ENCODE measurements at regions not wholly inside any gene's neighbourhood (a gene's known extent, or its start where the extent isn't known, plus 50 kb on each side); places are given as distances from the start of the nearest gene placed in this dataset.

DNA sequence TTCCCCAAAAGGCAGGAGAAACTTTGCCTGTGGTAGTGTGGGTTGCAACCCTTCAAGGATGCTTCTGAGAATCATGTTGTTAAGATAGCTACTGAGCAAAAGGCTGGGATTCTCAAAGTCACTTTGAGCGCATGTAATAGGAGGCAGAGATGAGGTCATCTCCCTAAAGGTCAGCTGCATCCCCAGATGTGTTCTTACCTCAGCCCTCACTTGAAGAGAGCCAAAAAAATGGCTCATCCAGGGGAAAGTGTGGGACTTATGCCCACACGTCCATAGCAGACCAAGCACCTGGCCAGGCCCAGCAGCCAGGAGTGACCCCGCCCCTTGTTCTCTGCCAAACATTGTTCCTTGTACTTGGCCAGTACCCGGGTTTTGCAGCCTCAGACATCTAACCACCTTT lies 187.0 kb upstream of the BMP2 start:
- no peak for TF ChIP-seq POU2F2 (IDR thresholded peaks at IDR 0.05; ENCODE audit: low read depth, low read length)
- no peak for TF ChIP-seq TAF1 (IDR thresholded peaks at IDR 0.05; ENCODE audit: low read depth, low read length)
- TF ChIP-seq POLR2A (IDR thresholded peaks at IDR 0.05; ENCODE audit: low read depth, low read length) = no peak
- no peak for TF ChIP-seq POLR2AphosphoS5 (IDR thresholded peaks at IDR 0.05; ENCODE audit: low read depth, low read length)
- TF ChIP-seq SPI1 (IDR thresholded peaks at IDR 0.05; ENCODE audit: low read depth, low read length) = no peak
- TF ChIP-seq PAX5 (IDR thresholded peaks at IDR 0.05; ENCODE audit: insufficient read depth, low read length, severe bottlenecking) = no peak
- FAIRE-seq (no peak), DNase-seq (ENCODE audit: insufficient read length, low spot score) (no peak)

DNA sequence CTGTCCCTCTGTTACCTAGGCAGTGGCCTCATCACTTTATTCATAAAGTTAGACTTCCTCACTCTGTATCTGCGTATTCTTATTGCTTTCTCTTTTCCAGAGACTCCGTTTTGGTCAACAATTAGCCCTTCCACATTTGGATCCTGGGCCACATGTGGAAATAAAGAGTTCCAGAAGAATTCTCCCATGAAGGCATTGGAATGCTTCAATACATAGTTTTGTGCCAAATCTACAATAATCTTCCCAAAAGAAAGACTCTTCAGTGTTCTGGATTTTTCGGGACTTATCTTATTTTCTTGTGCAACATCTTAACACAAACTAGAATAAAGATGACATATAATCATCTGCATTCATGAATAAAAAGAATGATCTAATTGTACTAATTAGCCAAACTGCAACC lies 187.7 kb upstream of the BMP2 start:
- FAIRE-seq (no peak), DNase-seq (ENCODE audit: insufficient read length, low spot score) (no peak)
- TF ChIP-seq POLR2A (IDR thresholded peaks at IDR 0.05; ENCODE audit: low read depth, low read length) (no peak), POU2F2 (IDR thresholded peaks at IDR 0.05; ENCODE audit: low read depth, low read length) (no peak)

DNA sequence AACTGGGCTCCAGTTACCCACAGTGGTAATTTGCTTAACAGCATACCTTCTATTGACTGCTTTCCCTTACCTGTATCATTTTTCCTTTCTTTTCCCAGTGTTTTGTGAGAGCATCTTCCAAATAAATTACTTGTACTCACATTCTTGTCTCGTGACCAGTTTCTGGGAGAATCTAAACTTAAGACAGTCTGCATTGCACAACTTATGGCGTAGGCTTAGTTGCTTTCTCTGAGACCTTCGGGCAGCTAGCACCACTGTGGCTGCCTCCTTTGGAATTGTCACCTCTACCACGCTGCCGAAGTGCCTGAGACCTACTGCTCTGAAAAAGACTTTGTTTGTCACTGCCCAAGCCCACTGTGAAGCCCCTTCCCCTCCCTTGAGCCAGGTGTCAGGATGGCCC lies 188.1 kb upstream of the BMP2 start:
- no peak for DNase-seq (ENCODE audit: insufficient read length, low spot score)
- TF ChIP-seq POU2F2 (IDR thresholded peaks at IDR 0.05; ENCODE audit: low read depth, low read length) (no peak), POLR2A (IDR thresholded peaks at IDR 0.05; ENCODE audit: low read depth, low read length) (no peak), PAX5 (IDR thresholded peaks at IDR 0.05; ENCODE audit: insufficient read depth, low read length, severe bottlenecking) (no peak), POLR2AphosphoS5 (IDR thresholded peaks at IDR 0.05; ENCODE audit: low read depth, low read length) (no peak), SPI1 (IDR thresholded peaks at IDR 0.05; ENCODE audit: low read depth, low read length) (no peak), TAF1 (IDR thresholded peaks at IDR 0.05; ENCODE audit: low read depth, low read length) (no peak)
- no peak for FAIRE-seq

DNA sequence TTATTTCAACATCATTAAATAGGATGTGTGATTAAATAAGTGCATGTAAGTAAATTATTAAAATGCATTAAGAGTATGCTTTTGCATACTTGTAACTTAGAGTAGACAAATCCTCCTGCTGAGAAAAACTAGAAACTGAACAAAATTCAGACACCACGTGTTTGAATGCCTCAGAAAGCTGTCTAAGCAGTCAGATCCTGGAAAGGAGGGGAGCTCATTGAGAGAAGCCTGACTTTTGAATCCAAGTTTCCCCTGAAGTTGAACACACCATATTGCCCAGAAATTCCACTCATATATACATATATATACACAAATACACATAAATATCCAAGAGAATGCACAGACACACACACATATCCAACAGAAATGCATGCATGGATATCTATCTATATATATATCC lies 190.0 kb upstream of the BMP2 start:
- FAIRE-seq = no peak
- no peak for DNase-seq (ENCODE audit: insufficient read length, low spot score)
- no peak for TF ChIP-seq POLR2AphosphoS5 (IDR thresholded peaks at IDR 0.05; ENCODE audit: low read depth, low read length)
- no peak for TF ChIP-seq POU2F2 (IDR thresholded peaks at IDR 0.05; ENCODE audit: low read depth, low read length)
- no peak for TF ChIP-seq PAX5 (IDR thresholded peaks at IDR 0.05; ENCODE audit: insufficient read depth, low read length, severe bottlenecking)
- no peak for TF ChIP-seq TAF1 (IDR thresholded peaks at IDR 0.05; ENCODE audit: low read depth, low read length)
- no peak for TF ChIP-seq POLR2A (IDR thresholded peaks at IDR 0.05; ENCODE audit: low read depth, low read length)
- no peak for TF ChIP-seq SPI1 (IDR thresholded peaks at IDR 0.05; ENCODE audit: low read depth, low read length)

DNA sequence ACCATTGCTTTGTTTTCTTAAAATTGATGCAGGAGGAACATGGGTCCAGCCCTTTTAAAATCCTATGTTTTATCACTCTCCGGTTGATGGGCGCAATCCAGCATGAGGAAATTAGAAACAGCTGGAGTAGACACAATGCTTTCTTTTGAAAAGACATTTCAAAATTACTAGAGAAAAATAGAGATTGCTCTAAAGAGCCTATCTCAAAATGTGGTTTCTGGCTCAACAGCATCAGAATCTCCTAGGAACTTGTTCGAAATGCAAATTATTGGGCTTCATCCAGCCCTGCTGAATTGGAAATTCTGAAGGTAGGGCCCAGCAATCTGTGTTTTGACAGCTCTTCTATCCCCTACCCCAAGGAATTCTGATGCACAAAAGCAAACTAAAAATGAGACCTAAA lies 190.8 kb upstream of the BMP2 start:
- DNase-seq (ENCODE audit: insufficient read length, low spot score) (no peak), FAIRE-seq (no peak)
- TF ChIP-seq PAX5 (IDR thresholded peaks at IDR 0.05; ENCODE audit: insufficient read depth, low read length, severe bottlenecking) (no peak), POLR2A (IDR thresholded peaks at IDR 0.05; ENCODE audit: low read depth, low read length) (no peak), POLR2AphosphoS5 (IDR thresholded peaks at IDR 0.05; ENCODE audit: low read depth, low read length) (no peak), POU2F2 (IDR thresholded peaks at IDR 0.05; ENCODE audit: low read depth, low read length) (no peak), TAF1 (IDR thresholded peaks at IDR 0.05; ENCODE audit: low read depth, low read length) (no peak), SPI1 (IDR thresholded peaks at IDR 0.05; ENCODE audit: low read depth, low read length) (no peak)

- TF ChIP-seq SPI1 (IDR thresholded peaks at IDR 0.05; ENCODE audit: low read depth, low read length) (no peak), POU2F2 (IDR thresholded peaks at IDR 0.05; ENCODE audit: low read depth, low read length) (no peak), POLR2AphosphoS5 (IDR thresholded peaks at IDR 0.05; ENCODE audit: low read depth, low read length) (no peak), TAF1 (IDR thresholded peaks at IDR 0.05; ENCODE audit: low read depth, low read length) (no peak), PAX5 (IDR thresholded peaks at IDR 0.05; ENCODE audit: insufficient read depth, low read length, severe bottlenecking) (no peak)
- FAIRE-seq (no peak), DNase-seq (ENCODE audit: insufficient read length, low spot score) (no peak)
These were observed 191.5 kb upstream of the BMP2 start for GRCh38 chr20:6575912-6576401.

GRCh38 chr20:6566821-6567220 lies 200.7 kb upstream of the BMP2 start:
- TF ChIP-seq POLR2AphosphoS5 (IDR thresholded peaks at IDR 0.05; ENCODE audit: low read depth, low read length) = no peak
- TF ChIP-seq POU2F2 (IDR thresholded peaks at IDR 0.05; ENCODE audit: low read depth, low read length) = no peak
- no peak for TF ChIP-seq SPI1 (IDR thresholded peaks at IDR 0.05; ENCODE audit: low read depth, low read length)
- TF ChIP-seq TAF1 (IDR thresholded peaks at IDR 0.05; ENCODE audit: low read depth, low read length) = no peak
- TF ChIP-seq PAX5 (IDR thresholded peaks at IDR 0.05; ENCODE audit: insufficient read depth, low read length, severe bottlenecking) = no peak
- no peak for TF ChIP-seq POLR2A (IDR thresholded peaks at IDR 0.05; ENCODE audit: low read depth, low read length)
- DNase-seq (ENCODE audit: insufficient read length, low spot score) = no peak
- FAIRE-seq = no peak

- no peak for FAIRE-seq
These were observed 205.4 kb upstream of the BMP2 start for GRCh38 chr20:6562111-6562510.

DNA sequence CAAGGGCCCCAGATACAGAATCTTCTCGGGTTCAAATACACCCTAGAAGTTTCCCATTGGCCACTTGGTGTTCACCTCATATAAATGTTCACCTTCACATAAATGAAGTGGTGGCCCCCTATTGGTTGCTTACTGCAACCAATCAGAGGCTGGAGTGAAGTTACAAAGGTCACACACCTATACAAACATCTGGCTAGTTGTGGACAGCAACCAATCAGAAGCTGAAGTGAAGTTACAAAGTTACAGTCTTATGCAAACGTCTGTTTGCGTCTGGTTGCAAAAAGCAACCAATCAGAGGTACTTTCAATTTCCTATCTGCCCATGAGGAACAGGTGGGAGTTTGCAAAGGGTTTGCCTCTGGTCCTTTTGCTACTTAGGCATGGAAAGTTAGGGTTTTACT lies 206.5 kb upstream of the BMP2 start:
- TF ChIP-seq SPI1 (IDR thresholded peaks at IDR 0.05; ENCODE audit: low read depth, low read length) = no peak
- no peak for TF ChIP-seq POLR2AphosphoS5 (IDR thresholded peaks at IDR 0.05; ENCODE audit: low read depth, low read length)
- TF ChIP-seq PAX5 (IDR thresholded peaks at IDR 0.05; ENCODE audit: insufficient read depth, low read length, severe bottlenecking) = no peak
- FAIRE-seq (no peak), DNase-seq (ENCODE audit: insufficient read length, low spot score) (no peak)

More at GRCh38 chr20:6562111-6562510, 205.4 kb upstream of the BMP2 start:
- TF ChIP-seq POLR2A (IDR thresholded peaks at IDR 0.05; ENCODE audit: low read depth, low read length) (no peak), PAX5 (IDR thresholded peaks at IDR 0.05; ENCODE audit: insufficient read depth, low read length, severe bottlenecking) (no peak), SPI1 (IDR thresholded peaks at IDR 0.05; ENCODE audit: low read depth, low read length) (no peak), POLR2AphosphoS5 (IDR thresholded peaks at IDR 0.05; ENCODE audit: low read depth, low read length) (no peak), POU2F2 (IDR thresholded peaks at IDR 0.05; ENCODE audit: low read depth, low read length) (no peak), TAF1 (IDR thresholded peaks at IDR 0.05; ENCODE audit: low read depth, low read length) (no peak)
- DNase-seq (ENCODE audit: insufficient read length, low spot score) = no peak

DNA sequence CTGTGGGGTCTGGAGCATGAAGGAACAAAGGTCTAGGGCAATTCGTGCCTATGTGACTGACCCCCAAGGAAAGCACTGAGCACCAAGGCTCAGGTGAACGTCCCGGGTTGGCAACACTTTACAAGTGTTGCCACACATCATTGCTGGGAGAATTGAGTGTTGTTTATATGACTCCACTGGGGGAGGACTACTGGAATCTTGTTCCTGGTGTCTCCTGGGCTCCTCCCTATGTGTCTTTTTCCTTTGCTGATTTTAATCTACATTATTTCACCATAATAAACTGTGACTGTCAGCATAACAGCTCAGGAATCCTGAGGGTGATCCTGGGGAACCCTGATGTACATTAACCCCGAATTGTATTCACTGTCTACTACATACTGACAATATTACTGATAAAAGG lies 207.7 kb upstream of the BMP2 start:
- TF ChIP-seq PAX5 (IDR thresholded peaks at IDR 0.05; ENCODE audit: insufficient read depth, low read length, severe bottlenecking) = no peak
- TF ChIP-seq POLR2A (IDR thresholded peaks at IDR 0.05; ENCODE audit: low read depth, low read length) = no peak
- TF ChIP-seq POLR2AphosphoS5 (IDR thresholded peaks at IDR 0.05; ENCODE audit: low read depth, low read length) = no peak
- no peak for TF ChIP-seq POU2F2 (IDR thresholded peaks at IDR 0.05; ENCODE audit: low read depth, low read length)
- TF ChIP-seq TAF1 (IDR thresholded peaks at IDR 0.05; ENCODE audit: low read depth, low read length) = no peak
- no peak for TF ChIP-seq SPI1 (IDR thresholded peaks at IDR 0.05; ENCODE audit: low read depth, low read length)
- FAIRE-seq (no peak), DNase-seq (ENCODE audit: insufficient read length, low spot score) (no peak)

Data from GM12891 (cell line).